GM23248 (cell line): ENCODE measurements at regions not wholly inside any gene's neighbourhood (a gene's known extent, or its start where the extent isn't known, plus 50 kb on each side); places are given as distances from the start of the nearest gene placed in this dataset.

Source experiments
- EZH2 ChIP-seq: fragments of 200-600 bp; sonication (generic); IDR thresholded peaks from 2 replicates; pipeline ENCODE4 v1.6.1; 2018; ENCODE audit warnings: antibody characterized with exemption, mild to moderate bottlenecking; ENCODE audit not compliant: insufficient read depth, poor library complexity, severe bottlenecking
- EZH2phosphoT487 ChIP-seq: fragments of 200-600 bp; sonication (generic); IDR thresholded peaks from 2 replicates; pipeline ENCODE4 v1.6.1; 2018; ENCODE audit warnings: antibody characterized with exemption, moderate library complexity, mild to moderate bottlenecking, low read depth; ENCODE audit not compliant: insufficient read depth

DNA sequence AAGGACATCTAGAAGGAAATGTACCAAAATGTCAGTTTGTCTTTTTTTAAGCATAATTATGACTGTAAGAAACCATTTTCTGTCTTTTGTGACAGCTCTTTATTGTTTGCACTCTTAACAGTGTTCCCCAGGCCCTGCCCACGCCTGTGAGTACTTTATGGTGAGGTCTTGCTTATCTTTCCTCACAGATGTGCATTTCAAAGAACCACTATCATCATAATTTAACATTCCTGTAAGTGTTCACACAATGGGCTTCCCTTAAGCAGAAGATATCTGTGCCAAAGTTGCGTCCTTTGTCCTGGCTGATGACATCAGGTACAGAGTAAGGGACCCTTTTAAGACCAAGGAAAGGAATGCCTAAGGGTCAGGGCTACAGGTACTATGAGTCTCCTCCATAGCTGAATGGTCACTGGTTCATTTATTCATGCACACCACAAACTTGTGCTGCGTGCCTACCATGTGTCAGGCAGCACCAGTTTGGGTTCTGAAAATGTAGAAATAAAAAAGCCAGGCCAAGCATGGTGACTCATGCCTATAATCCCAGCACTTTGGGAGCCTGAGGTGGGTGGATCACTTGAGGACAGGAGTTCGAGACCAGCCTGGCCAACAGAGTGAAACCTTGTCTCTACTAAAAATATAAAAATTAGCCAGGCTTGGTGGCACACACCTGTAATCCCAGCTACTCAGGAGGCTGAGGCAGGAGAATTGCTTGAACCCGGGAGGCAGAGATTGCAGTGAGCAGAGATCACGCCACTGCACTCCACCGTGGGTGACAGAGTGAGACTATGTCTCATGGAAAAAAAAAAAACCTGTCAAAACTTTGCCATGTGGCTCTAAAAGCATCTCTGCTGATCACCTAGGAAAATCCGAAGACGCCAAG, 55.4 kb upstream of the NLK start:
- TF ChIP-seq EZH2phosphoT487 = no peak
- TF ChIP-seq EZH2 = no peak
